ENCODE measurements at regions not wholly inside any gene's neighbourhood (a gene's known extent, or its start where the extent isn't known, plus 50 kb on each side); places are given as distances from the start of the nearest gene placed in this dataset.

- DNase-seq (ENCODE audit: low read depth), result no peak
These were observed 53.2 kb upstream of the AMN1 start for GRCh38 chr12:31781894-31782540.

- DNase-seq (ENCODE audit: low read depth), result no peak
These were observed 51.3 kb upstream of the AMN1 start for GRCh38 chr12:31780096-31780495.

- no peak for DNase-seq (ENCODE audit: low read depth)
These were observed 49.9 kb upstream of the AMN1 start for GRCh38 chr12:31778687-31779086.

Data from activated T-cell treated with anti-CD3 and anti-CD28 coated beads for 1 hour (primary cell).